Eye (tissue), 1 donor: ENCODE measurements at regions not wholly inside any gene's neighbourhood (a gene's known extent, or its start where the extent isn't known, plus 50 kb on each side); places are given as distances from the start of the nearest gene placed in this dataset.
"Not testable (repeated sequence)": the region's sequence is repeated elsewhere in the genome, so short reads cannot be mapped to it uniquely, and the experiment has no call there.

Experiments
- DNase-seq: peaks from one replicate; pipeline ENCODE4 v3.0.0-alpha.2; 2015

DNA sequence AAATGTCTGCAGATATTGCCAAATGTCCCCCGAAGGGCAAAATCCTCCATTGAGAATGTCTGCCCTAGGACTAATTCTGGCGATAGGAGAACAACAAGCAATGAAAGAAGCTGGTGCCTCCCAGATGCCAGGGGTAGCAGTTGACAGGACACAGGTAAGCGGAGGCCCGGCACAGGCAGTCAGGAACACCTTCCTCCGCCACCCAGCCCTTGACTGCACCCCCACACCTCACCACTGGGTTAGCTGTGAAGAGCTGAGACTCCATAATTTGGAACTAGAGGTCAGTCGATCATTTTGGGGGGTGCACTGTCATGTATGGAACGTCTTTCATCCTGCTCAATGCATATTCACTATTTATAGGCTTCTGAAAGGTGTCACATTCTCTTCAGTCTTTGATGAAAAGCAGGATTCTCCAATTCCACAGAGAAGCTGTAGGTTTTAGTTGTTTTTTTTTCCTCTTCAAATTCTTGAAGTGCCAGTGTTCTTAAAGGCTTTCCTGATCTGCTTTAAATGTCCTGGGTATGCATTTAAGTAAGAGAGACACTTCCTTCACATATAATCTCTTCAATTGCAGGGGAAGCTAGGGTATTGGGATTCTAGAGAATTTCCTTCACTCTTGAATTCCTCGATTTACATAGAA, 111.6 kb upstream of the ZFP42 start:
- DNase-seq: no peak

DNA sequence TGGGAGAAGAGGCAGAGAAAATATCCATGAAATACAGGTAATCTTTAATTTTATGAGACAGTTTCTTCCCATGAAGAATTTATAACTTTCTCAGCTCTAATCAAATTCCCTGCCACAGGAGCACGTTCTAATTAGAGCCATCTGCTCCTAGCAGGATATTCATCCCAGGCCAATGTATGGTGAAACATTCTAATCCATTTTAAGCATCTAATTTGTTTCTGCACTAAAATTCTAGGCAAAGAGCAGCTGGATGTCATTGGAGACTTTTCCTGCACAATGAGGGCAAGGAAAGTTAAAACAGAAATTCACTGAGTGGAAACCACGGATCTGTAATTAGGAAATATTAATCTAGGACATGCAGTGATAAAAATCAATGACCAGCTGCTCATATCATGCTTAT, 107.7 kb upstream of the ZFP42 start:
- DNase-seq: peak; percentile 44

DNA sequence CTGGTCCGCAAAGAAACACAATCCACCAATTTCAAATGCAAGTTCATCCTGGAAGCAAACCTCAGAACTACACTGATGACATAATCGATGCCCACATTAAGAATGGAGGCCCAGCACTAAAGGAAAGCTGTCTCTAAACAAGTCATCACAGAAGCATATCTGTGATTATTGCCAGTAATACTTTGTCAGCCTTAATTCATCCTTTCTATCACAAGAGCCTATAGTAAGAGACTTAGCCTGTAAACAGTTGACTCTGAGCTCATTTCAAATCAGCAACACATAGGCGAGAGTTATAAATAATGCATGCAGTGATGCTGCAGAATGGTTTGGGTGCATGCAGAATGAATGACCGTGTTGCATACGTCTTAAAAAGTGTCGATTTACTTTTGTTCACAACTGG, 105.9 kb upstream of the ZFP42 start:
- DNase-seq: peak; percentile 56

DNA sequence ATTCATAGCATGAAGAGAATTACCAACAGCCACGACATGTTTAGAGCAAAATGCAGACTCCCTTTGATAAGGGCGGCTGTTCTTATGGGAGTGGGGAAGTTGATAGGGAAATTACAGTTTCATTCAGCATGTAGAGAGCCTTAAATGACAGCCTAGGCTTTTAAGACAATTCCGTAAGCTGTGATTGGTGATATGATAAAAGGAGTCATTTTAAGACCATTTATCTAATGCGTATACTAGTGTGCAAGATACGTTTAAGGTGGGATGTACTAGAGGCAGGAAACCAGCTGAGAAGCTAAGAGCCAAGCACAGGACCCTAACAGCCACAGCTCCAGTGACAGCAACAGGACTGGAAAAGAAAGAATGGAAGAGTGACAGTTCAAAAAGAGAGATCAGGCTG, 102.2 kb upstream of the ZFP42 start:
- DNase-seq: no peak

DNA sequence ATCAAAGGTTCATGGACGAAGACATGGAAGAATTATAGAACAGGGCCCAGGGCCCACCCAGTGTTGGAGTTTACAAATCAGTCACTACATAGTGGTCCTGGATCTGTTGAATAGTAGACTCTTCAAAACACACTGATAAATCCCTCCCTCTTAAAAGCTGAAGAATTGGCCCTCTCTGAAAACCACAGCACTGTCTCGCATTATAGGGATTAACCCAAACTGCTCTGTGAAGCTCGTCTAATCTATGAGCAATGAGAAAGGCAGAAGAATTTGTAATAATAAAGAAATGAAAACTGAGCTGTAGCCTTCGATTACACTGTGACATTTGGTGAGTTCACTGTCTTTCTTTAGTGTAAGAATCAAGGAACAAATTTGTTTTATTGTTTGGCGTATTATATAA, 92.5 kb upstream of the ZFP42 start:
- no peak for DNase-seq

DNA sequence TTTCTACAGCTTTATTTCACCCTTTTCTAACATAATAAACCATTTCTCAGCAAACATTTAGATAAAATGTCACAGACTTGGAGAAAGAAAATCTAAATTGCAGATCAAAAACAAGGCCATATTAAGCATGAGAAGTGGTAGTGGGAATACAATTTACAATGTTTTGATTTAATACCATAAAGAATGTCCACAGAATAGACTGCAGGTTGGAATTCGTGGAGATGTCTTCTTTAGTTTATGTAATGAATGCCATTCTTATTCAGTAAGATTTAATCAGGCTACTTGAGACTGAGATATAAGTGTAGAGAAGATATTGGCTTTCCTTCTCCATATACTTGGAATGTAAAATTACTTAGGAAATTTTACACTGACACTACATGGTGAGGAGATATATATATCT, 91.9 kb upstream of the ZFP42 start:
- no peak for DNase-seq

DNA sequence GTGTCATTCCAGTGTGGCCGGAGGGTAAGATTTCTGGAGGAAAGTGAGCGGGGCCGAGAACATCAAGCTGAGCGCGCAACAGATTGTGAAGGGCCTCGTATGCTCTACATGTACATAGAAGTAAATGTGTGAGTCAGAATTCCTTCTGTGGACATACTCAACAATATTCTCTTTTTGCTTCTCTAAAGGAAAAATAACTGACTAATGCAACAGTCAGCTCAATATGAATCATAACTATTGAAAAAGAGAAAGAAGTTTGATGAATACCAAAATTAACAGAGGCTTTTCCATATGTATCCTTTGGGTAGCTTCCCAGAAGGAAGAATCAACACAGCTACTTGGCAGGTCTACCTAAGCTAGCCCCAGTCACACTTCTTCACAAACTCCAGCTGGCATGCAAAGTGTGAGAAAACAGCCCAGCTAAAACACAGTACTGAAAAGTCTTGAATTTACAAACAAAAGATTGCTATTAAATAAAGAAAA, 87.5 kb upstream of the ZFP42 start:
- peak; percentile 64 for DNase-seq

DNA sequence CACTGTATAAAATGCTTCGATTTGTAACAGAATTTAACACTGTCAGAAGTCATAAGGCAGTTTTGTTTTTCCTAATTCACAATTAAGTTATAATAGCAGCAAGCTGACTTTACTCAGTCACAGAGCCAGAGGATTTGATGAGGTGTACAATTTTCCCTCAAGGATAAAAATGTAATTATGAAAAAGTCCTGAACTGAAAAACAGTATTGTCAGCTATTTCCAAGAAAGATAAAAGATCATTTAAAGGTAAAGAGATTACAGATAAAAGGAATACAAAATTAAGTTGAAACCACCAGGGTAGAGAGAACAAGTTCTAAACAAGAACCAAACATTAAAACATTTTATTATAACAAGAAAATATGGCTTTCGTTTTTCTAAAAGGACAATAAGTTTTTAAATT, 86.8 kb upstream of the ZFP42 start:
- DNase-seq: no peak

DNA sequence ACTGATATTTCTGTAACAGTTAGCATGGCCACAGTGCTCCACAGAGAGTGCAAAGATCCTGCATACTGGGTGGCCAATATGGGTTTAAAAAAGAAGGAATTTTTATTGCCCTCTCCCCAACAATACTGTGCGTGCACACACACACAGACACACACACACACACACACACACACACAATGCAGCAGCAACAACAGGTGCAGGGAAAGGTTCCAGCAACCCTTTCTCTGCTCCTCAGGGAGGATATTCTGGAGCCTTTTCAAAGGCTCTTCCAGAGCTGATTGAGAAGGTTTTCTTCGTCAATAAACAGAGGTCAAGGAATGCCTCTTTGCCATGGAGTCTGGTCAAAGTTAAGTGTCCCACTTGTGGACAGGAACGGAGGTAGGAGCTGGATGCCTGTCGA, 84.8 kb upstream of the ZFP42 start:
- DNase-seq: no peak

DNA sequence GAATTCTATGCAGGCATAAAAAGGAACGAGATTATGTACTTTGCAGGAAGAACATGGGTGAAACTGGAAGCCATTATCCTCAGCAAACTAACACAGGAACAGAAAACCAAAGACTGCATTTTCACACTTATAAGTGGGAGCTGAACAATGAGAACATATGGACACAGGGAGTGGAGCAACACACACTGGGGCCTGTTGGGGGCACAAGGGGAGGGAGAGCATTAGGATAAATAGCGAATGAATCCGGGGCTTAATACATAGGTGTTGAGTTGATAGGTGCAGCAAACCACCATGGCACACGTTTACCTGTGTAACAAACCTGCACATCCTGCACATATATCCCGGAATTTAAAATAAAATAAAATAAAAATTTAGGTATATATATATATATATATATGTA, 80.2 kb upstream of the ZFP42 start:
- DNase-seq: not testable (repeated sequence)

DNA sequence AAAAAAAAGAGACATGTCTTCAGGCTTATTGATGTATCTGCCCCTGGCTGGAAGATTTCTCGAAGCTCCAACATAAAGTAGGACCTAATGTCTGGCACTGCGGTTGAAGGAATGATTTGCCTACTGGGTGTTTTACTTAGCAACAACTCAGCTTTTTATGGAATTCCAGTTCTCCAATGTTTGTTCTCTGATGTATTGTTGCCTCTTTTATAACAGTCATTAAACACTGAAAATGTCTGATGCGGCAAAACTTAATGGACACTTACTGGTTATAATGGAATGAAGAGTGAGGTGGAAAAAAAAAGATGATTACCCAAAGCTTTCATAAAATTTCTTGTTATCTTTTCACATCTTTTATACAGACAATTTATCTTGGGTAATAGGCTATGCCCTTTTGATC, 75.6 kb upstream of the ZFP42 start:
- DNase-seq: no peak

DNA sequence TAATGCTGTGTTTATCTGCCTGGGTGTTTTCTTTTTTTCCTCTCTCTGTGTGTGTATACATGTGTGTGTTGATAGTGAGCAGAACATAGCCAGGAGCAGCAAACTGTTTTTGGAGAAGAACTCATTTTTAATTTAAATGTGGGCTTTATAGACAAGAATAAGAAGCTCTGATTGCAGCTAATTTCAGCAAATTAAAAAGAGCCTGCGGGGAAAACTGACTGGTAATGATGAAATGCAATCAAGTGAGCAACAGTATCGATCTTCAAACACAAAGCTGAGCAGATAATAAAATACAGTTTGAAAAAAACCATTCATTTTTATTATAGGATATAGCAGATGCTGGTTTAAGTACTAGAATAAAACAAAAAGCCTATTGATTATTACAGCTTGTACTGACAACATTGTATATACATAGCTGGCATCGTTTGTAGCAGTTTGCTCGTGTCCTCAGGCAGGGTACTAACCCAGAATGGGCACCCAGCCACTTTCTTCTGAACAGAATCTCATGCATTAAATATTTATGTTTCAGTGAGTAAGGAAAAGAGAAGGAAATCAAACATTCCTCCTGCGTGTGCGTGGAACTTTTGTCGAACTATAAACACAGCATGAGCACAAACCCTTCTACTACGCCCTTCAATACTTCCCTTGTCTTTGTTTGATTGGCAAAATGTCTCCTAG, 73.5 kb upstream of the ZFP42 start:
- DNase-seq: peak; percentile 43

DNA sequence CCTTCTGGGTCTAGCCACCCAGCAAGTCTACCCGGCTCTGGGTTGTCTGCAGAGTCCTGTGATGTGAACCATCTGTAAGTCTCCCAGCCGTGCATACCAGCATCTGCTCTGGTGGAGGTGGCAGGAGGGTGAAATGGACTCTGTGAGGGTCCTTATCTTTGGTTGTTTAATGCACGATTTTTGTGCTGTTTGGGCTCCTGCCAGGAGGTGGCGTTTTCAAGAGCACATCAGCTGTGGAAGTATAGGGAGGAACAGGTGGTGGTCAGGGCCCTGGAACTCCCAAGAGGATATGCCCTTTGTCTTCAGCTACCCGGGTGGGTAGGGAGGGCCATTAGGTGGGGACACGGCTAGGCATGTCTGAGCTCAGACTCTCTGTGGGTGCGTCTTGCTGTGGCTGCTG, 66.5 kb upstream of the ZFP42 start:
- no peak for DNase-seq

DNA sequence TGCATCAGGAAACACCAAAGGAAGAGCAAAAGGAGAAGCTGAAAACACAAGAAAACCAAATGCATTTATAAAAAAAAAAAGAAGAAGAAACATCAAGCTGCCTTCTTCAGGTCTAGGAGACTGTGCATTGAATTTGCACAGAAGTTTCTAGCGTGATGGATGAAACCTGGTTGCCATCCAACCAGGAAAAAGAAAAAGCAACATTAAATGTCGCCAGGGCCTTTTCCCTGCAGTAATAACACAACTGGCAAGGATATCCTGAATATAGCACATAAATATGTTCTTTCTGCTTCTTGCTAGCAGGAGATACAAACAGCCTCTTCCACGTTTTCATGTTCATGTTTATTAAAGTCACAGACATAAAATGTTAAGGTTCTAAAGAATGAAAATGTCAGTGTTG, 60.8 kb upstream of the ZFP42 start:
- DNase-seq: no peak

DNA sequence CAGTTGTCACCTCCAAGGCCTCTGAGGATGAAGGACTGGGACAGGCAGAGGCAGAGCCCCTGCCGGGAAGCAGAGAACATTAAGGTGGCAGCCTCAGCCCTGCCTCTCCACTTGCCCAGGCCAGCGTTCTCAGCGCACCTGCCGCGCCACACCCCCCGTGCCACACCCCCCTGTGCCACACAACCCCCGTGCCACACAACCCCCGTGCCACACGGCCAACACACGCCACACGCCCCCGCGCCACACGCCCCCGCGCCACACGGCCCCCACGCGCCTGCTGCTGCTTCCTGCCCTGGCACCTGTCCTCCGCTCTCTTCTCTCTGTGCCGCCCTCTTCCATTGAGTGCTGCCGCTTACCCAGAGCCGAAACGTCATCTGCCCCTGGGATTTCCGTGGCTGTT, 58.0 kb upstream of the ZFP42 start:
- DNase-seq: no peak

DNA sequence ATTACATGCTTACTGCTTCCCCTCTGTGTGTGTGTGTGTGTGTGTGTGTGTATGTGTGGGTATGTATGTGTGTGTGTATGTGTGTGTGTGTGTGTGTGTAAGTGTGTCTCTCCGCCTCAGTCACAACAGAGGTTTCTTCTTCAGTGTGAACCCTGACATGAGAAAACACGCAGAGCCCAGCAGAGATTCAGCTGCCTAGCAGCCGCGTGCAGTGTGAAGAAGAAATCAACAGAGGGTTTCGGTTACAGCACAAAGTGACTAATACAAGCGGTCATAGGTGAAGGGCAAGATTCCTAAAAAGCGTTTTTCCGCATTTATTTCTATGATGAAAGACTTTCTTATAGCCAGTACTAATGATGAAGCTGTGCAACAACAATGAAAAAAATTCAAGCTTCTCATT, 55.3 kb upstream of the ZFP42 start:
- DNase-seq: no peak

DNA sequence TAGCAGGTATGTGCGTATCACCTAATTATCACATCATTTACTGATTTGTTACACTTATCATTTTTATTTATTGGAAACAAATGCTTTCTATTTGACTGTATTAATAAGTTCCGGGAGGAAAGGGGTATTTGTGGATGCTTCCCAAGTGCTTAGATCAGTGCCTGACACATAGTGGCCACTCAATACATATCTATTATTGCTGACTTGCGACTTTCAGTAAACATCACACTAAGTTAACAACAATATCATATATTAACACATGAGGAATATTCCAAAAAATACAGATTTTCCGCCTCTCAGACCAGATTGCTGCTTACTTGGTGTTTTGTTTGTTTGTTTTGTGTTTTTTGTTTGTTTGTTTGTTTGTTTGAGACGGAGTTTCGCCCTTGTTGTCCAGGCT, 52.6 kb upstream of the ZFP42 start:
- DNase-seq: no peak

DNA sequence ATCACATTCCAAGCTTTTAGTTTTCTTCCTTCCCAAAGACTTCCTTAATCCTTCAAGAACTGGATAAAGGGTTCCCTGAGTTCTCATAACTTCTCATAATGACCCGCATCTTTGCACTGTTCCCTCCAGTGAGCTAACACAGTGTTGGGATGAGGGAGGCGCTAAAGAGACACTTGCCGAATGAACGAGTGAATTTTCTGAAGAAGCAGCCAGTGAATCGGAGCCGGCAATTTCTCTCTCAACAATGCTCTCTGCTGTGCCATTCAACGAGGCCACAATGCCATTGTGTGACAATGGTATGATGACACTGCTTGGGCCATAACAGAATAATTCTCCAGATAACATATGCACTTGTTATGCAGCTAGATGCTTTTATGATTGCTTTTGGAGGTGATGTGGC, 51.4 kb upstream of the ZFP42 start:
- no peak for DNase-seq
